Endometrial microvascular endothelial cells (primary cell): ENCODE measurements at regions not wholly inside any gene's neighbourhood (a gene's known extent, or its start where the extent isn't known, plus 50 kb on each side); places are given as distances from the start of the nearest gene placed in this dataset.
"Not testable (repeated sequence)": the region's sequence is repeated elsewhere in the genome, so short reads cannot be mapped to it uniquely, and the experiment has no call there.

ENCODE experiments used
- in situ Hi-C: cut with HindIII; loops from 2 replicates; pipeline ENCODE4 v1.10.0; 2017; ENCODE audit warnings: low sequenced_read_pairs, low pct_unique_long_range_greater_than_20kb; ENCODE audit errors: inconsistent ontology term

DNA sequence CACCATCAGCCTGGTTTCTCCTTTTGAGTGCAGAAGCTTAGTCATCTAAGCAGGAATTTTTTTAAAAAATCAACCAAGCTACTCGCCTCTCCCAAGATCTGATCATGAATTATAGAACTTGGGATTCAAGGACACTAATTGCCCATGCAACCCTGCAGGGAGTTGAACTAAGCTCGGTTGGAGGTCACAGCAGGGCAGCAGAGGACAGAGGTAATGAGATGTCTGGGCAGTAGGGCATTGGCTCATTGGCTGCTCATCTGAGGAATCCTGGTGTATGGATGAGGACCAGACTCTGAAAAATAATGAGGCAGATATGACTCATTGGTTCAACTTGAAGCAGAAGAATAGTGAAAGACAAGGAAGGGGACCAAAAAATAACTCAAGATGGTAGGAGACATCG lies 111.8 kb upstream of the TLE1 start:
- in situ Hi-C loops, result no loop called here

- in situ Hi-C loops, result no loop called here
Measured at GRCh38 chr9:81804306-81804705, 115.0 kb upstream of the TLE1 start.

DNA sequence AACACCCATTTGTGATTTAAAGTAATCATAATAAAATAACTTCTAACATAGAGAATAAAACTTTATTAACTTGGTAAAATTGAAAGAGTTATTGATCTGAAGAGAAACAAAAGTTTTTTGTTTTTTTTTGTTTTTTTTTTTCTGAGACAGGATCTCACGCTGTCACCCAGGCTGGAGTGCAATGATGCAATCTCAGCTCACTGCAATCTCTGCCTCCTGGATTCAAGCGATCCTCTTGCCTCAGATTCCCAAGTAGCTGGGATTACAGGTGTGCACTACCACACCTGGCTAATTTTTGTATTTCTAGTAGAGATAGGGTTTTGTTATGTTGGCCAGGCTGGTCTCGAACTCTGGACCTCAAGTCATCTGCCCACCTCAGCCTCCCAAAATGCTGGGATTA lies 116.5 kb upstream of the SPATA31D4 start:
- in situ Hi-C loops, result not testable (repeated sequence)

DNA sequence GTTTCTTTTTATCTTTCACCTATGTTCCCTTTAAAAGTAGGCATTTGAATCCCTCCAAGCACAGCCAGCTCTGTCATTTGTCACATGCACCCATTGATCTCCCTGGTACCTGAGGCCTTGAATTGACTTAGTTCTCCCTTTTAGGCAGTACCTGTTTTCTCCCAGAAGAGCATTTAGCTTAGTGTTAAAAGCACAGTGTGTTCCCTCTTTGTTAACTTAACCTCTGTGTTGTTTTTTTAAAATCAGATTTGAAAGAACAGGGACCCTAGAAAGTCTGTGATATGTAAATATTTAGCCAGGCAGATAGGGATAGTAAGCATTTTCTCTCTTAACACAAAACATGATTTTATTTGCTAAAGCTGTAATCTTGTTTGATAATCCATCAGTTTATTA lies 113.8 kb upstream of the SPATA31D4 start:
- in situ Hi-C loops, result no loop called here

DNA sequence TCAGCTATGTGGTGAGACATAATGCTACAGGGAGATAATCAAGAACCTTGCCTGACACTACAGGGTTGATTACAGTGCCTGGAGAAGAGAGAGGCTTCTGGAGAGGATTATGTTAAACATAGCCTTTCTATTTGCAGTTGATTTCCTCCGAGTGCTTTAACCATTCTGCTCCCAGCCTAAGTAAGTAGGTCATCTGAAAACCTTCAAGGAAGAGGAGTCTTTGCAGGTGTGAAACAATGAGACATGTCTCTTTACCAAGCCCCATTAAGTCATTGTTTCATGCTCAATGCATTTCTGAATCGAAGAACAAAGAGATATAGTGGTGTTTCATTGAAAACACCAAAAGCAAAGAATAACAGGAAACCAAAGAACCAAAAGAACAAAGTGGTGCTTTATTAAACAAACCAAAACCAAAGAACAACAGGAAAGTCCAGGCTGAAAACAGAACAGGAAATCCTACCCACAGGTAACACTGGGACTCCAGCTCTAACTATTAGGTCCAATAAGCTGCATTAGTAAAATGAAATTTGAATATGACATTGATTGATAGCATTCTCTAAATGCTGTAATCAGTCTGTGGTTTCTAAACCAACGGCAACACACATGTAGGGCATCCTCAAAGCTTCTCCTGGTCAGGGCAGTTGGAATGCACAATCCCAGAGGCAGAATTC lies 113.3 kb upstream of the SPATA31D4 start:
- in situ Hi-C loops, result no loop called here

GRCh38 chr9:81815781-81816180 lies 112.4 kb upstream of the SPATA31D4 start:
- in situ Hi-C loops, result no loop called here

DNA sequence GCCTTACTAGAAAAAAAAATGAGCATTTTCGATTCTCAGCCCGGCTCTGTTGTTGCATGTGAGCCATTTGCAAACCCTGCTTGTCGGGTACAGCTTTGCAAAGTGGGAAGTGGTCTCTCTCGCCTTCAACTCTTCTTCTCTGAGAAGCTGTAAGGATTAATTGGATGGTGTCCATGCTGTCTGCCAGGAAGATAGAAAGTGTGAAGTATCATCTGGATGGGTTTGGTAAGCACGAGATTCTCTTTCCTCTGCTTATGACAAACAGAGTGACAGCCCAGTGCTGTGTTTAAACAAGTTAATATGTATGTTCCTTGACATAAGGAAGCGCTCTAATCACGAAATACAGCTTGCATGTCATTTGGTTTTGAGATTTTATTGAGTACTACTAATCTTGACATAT lies 109.1 kb upstream of the SPATA31D4 start:
- in situ Hi-C loops, result no loop called here

GRCh38 chr9:81819859-81820546 lies 108.2 kb upstream of the SPATA31D4 start:
- in situ Hi-C loops, result no loop called here

GRCh38 chr9:81822301-81822865 lies 105.8 kb upstream of the SPATA31D4 start:
- in situ Hi-C loops, result no loop called here

DNA sequence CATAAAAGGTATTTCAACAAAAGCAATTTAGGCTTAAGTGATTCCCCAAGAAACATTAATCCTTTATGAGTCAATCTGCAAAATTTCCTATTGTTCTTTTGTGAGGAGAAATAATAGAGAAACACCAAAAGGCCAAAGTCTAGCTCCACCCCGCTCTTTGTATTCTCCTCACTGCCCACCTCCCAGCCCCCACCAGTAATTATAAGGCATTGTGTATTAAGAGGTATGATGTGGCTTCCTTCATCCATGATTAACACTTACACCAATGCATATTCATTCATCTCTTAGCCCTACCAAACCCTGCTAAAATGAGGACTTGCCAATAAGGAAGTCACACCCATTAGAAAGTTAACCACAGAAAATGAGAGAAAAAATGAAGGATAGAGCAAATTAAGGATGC lies 105.3 kb upstream of the SPATA31D4 start:
- in situ Hi-C loops, result no loop called here

- in situ Hi-C loops, result no loop called here
Measured at GRCh38 chr9:81823672-81824554, 104.3 kb upstream of the SPATA31D4 start.

DNA sequence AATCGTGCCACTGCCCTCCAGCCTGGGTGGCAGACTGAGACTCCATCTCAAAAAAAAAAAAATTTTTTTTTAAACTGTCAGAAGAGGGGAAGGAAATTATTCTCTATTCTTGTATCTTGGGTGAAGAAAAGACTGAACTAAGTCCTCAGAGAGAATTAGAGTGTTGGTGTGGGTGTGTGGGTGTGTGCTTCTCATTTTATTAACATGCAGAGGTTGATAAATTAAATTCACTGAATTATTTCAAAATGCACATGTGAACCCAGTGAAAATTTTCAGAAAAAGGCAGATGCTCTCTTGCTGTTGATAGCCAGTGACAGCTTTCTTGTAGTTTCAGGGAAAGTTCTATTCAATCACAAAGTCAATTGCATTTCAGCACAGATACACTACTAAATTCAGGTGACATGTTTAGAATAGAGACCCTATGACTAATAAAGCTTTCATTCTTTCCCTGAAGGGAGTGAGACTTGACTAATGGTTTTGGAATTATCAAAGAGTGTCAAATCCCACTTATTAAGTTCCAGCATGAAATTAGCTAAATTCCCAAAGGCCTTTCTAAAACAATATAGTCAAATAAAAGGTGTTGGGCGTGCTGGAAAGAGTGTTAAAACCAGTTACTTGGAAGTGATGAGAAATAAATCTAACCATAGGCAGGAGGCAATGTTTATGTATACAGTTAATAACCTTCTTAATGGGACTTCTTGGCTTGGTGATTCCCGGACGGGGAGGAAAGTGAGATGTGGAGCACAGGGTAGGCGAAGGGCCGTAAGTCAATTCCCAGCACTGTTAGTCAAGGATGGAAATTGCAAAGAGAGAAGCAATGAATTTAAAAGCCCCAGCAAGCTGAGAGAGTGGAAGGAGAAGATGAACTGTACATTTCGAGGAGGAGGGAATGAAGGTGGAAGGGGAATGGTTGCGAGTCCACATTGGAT lies 103.2 kb upstream of the SPATA31D4 start:
- in situ Hi-C loops, result loop anchor here (25.0 kb wide), 1 partner anchor 138 kb away; the partner anchor contains the start of gene TLE1

DNA sequence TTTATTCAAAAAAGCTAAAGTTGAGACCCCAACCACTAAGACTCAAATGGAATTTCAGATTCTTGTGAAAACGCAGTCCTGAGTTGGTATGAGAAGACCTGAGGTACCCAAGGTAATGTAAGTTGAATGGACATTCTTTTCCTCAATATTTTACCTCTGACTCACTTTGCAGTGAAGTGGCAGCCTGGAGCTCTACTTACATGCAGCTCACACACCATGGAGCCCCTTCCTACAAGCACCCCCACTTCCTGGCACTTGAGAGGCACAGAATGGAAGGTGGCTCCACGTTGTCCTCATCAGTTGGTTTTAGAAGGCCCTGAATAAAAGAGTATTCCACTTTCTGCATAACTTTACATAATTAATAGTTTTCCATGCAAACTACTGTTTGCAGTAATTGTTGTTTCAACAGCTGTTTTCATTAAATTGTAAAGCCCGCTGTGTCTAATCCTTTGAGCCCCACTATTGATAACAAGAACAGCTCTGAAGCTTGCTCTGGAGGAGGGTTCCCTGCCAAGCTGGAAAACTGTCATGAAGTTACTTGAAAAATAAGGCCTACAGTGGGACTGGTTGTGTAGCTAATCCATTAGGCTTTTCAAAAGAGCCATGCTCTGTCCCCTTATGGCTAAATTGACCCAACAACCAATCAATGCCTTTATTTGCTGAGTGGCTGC lies 102.2 kb upstream of the SPATA31D4 start:
- in situ Hi-C loops, result loop anchor here (25.0 kb wide), 1 partner anchor 139 kb away; the partner anchor contains the start of gene TLE1

DNA sequence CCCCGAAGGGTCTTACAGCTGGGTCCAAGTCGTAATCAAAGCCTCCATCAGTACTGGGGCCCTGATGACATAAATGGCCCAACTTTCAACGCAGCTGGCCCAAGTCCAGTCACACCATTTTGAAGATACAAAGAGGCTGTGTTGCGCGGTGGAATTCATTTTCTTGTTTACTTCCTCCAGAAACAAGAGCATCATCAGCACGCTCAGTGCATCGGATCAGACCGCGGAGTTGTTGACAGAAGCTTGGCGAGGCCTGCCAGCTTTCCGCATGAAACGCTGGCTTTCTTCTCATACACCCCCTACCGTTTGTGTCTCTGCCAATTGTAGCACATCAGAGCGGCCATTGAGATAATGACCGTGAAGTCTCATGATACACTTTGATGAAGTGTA lies 101.7 kb upstream of the SPATA31D4 start:
- in situ Hi-C loops, result loop anchor here (25.0 kb wide), 1 partner anchor 139 kb away; the partner anchor contains the start of gene TLE1

DNA sequence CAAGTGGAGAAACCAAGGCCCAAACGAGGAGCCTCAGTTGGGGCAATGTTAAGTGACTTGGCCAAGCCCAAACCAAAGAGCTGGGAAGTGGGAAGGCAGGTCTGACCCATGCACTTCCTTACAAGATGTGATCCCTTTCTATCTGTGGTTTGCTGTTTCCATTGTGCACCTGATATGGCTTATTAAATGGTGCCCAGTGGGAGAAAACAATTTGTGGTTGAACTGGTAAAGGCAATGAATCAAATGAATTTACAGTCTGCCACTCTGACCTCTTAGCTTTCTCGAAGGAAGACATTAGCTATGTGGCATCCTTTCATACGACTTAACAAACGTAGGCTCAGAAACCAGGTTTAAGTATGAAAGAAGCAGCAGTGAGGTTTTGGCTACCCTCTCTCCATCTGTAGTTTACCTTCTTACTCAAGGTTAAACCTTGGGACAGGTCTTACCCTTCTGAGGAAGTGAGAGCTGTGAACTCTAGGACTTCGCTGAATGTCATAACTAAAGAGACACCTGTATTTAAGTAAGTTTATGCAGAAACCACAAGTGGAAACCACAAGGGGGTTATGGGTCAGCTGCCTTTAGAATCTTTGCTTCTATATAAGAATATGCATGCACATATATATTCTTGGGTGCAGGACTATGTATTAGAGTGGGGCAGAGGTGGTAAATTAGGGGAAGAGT lies 100.5 kb upstream of the SPATA31D4 start:
- in situ Hi-C loops, result loop anchor here (25.0 kb wide), 1 partner anchor 140 kb away; the partner anchor contains the start of gene TLE1

DNA sequence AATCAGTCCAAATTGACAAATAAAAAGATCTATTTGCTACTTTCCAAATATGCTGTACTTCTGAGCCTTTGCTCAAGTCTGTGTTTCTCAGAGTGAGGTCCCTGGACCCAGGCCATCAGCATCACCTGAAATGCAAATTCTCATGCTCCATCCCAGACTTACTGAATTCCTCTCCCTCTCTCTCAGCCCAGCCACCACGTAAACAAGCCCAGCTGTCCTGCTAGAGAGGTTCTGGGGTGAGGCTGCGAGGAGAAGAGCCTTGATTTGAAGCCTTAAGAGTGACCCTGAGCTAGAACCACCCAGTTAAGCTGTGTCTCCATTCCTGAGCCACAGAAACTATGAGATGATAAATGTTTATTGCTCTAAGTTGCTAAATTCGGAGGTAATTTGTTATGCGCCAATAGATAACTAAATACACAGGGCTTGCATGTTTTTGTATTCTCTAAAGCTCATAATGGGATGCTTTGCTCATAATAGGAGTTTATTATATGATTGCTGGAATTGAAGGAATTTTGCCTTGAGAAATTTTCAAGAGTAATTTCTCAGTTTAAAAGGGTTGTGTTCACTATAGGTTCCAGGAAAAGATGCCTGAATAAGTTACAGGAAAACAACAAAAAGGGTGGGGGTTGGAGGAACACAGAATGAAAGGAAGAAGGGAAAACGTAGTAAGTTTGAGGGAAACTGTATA lies 98.9 kb upstream of the SPATA31D4 start:
- in situ Hi-C loops, result loop anchor here (25.0 kb wide), 1 partner anchor 142 kb away; the partner anchor contains the start of gene TLE1
